Epidermal melanocyte (primary cell): ENCODE measurements at regions not wholly inside any gene's neighbourhood (a gene's known extent, or its start where the extent isn't known, plus 50 kb on each side); places are given as distances from the start of the nearest gene placed in this dataset.
"Not testable (repeated sequence)": the region's sequence is repeated elsewhere in the genome, so short reads cannot be mapped to it uniquely, and the experiment has no call there.

Experiments used
- DNase-seq: peaks from one replicate; pipeline ENCODE4 v3.0.0; 2011; ENCODE audit warnings: low spot score; ENCODE audit not compliant: insufficient read length

DNA sequence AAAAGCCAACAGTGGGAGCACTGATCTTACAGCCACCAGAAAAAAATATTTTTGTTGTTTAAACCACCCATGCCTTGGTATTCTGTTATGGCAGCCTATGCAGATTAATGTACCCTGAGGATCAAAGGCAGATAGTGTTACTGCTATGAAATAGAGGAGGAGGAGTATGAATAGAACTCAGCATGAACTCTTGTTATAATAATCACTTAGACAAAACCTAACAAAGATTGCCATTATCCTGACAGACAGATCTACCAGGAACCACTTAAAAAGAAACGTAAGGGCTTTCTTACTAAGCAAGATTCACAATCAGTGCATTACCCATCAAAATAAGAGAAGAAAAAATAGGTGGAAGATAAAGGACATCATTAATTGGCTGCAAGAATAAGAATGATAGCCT lies 558.3 kb downstream of the GALC start:
- no peak for DNase-seq

DNA sequence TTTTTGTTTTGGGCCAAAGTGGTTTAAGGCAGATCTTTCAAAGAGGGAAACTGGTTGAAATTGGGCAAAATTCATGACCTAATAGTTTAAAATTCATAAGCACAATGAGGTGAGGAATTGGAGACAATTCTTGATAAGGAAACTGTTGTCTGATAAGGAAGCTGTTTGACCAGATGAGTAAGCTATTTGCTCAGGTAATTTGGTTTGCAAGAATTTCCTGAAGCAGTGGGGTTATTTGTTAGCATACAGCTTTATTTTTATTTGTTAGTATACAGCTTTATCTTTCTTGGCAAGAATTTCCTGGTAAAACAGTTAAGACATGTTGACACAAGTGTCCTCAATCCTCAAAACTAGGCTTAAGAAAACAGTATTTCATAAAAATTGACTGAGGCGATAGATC lies 559.0 kb downstream of the GALC start:
- DNase-seq: no peak

DNA sequence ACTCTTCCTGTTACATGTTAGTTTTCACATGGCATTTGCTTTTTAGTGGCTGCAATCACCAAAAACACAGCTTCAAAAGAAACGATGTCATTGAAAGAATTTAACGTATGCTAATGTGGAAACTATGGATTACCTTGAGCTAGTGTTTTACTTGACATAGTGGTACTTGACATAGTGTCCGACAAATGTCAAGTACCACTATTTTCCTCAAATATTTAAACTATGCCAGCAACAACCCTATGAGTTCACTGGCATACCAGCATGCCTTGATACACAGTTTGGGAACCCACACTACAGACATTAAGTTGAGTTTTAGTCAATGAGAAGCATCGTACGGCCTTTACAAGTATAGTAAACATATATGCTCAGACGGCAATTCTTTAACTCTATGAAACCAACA lies 560.3 kb downstream of the GALC start:
- DNase-seq: no peak

DNA sequence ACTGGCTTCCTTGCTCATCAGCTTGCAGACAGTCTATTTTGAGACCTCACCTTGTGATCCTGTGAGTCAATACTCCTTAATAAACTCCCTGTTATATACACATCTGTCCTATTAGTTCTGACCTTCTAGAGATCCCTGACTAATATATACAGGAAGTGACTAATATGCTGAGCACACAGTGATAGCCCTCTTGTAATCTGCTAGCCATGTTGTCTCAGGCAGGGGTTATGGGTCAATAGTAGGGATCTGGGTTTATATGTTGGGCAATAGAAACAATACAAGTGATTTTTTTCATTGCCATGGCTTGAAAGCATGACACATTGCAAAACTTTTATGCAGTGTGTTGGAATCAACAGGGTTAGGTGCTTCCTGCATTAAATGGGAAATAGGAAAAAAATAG lies 562.2 kb downstream of the GALC start:
- DNase-seq: no peak

DNA sequence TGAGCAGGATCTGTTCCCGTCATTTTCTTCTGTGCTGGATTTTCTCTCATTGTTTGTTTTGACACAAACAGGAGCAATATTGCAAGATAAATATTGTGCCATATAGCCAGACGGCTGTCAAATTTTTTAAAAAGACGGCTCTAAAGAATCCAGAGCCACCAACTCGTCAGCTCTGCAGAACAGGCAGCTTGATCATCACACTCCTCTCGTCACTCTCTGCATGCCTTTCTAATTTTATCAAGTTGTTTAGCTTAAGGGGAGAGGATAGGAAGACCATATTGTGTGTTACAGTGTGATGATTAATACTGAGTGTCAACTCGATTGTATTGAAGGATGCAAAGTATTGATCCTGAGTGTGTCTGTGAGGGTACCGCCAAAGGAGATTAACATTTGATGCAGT lies 562.8 kb downstream of the GALC start:
- DNase-seq: no peak

DNA sequence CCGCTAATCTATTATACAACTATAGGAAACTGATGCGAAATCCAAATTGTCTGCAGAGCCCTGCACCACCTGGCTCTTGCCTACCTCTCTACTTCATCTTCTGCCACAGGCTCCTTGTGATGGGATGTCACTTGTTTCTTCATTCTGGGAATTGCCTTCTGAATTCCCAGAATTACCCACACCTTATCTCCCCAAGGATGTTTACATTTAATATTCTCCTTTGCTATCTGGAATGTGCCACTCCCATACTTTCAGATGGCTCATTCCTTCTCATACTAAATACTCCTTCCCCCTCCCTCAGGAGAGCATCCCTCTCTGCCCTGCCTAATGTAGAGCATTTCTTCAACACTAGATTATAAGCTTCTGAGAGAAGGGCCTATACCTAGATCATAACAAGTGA lies 573.1 kb downstream of the GALC start:
- DNase-seq: no peak

DNA sequence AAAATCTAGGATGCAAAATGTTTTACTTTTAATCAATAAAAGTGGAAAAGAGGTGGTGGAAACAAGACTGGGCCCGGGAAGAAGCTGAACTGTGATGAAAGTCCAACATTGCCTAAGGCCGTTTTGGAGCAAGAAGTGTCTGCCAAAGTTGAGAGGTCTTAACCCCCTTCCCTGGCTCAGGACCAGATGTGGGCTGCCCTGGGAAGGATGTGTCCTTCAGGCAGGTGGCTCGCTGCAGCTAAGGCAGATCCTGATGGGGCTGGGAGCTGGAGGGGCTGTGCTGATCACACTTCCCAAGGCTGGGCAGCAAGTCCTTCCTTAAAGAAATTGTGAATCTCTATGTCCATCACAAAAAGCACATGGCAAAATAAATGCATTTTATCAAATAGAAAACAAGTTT lies 581.6 kb downstream of the GALC start:
- no peak for DNase-seq

DNA sequence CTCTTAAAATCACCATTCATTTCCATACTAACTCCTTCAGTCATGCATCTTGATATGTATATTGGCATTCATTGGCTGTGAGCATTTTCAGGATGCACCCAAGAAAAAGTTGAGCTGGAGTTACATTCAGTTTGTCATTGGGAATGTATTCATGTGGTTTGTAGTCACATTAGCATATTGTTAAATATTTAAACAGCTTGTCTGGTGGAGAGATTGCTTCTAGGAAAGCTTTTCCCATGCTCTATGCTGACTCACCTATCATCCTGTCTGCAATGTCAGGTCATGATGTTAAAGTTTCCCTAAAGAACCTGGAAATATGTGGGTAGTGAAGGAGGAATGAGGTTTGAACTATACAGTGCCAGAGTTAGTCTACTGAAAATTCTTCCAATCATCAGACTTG lies 583.6 kb downstream of the GALC start:
- no peak for DNase-seq

DNA sequence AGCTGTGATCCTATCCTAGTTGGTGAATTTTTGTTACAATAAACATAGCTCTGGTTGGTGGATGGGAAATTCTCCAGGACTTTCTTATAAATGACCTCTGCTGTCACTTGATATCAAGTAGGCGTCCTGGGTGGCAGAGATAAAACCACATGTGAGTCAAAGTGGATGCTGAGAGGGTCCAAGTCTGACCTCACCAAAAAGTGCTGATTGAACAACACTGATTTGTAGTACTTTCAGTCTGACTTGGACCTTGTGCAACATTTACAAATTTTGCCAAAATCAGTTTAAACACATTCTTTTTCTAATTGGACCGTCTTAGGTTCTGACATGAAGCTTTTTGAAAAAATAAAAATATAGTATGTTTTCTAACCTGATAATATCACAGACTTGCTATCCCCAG lies 585.6 kb downstream of the GALC start:
- no peak for DNase-seq

DNA sequence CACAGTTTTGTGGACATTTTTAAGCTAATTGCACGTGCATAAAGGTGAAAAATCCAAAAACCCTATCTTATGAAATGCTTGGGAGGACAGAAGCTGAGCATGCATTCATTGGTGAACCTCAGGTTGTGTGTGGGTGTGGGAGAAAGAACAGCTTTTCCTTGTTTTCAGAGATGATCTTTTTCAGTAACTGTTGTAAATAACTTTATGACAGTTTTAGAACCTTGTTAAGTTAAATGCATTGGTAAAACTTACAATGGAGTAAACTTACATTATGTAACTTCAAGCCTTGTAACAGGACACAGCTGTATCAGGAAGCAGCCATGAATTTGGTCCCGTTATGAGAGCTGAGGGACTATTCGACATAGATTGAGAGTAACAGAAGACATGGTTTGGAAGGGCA lies 587.4 kb downstream of the GALC start:
- DNase-seq: no peak

DNA sequence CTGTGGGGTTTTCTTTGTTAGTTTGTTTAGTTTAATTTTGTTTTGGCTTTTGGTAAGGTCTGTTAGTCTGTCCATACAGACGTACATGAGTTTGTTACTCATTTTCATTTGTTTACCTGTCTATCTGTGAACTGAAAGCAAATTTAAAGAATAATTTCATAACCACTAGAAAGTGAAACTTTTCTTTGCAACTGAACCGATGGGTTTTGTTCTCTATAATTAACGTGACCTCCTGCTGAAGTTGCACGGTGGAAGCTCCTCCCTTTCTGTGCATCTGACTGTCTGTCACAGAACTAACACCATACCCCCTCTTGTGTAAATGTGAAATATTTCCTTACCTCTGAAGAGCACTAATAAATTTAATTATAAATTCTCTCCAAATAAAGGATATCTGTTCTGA lies 595.5 kb downstream of the GALC start:
- no peak for DNase-seq

DNA sequence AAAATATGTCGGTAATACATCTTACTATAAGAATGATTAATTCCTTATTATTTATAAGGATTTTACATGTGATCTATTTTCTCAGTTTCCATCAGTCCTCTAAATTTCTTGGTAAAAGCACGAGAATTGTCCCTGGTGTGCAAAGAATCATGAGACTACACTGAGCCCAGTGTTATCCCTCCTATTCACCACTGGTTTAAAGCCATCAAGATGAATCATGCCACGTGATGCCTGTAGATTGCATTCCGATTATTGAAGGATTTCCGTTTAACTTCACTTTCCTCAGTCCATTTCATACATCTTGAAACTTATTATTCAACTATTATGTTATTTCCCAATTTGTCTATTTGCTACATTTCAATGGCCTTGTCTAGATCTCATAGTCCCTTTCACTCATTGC lies 601.9 kb downstream of the GALC start:
- no peak for DNase-seq

DNA sequence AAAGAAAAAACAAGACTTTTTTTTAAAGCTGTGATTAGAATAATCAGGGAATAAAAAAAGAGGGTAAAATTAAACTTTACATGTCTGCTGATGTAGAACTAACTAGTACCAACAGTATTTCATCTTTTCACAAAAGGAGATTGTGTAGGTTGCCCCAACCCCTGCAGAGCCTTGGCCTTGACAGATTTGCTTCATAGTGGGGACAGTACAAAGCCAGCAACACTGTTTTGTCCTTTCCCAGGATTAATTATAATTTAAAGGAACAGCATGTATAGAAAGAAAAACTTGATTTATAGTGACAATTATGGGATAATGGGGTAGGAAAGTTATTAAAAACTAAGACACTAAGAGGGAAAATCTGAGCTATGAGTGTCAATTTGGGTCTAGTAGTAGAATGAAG lies 604.0 kb downstream of the GALC start:
- DNase-seq: no peak

DNA sequence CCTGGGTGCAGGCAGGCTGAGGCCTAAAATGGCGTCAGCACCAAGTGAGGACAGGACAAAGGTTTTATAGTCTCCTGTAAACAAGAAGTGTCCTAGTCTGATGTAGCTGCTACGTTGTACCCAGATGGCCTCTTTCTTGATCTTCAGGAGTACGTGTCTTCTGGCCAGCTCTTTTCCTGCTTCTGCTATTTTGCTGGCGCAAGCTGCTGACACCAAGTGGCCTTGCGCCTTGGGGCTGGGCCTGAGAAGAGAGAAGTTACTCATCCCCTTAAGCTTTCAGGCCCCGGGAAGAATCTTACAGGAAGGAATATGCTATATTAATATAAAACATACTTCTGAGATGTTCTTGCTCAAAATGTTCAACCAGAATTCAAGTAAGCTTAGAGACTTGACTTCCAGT lies 605.2 kb downstream of the GALC start:
- DNase-seq: no peak

DNA sequence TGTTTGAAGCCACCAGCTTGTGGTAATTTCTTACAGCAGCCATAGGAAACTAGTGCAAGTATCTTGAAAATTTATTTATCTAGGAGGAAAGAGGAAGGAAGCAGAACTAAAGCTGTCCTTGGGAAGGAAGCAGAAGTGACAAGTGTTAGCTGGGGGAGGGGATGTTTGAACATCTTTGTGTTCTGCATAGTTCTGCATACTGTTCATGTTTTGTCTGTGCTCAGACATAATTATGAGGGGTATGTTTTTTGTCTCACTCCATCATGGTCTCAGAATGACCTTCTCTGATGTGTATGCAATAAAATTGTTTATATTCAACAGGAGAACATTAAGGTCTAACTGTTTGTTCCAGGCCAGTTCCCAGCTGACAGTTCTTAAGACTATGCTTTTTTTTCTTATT lies 606.5 kb downstream of the GALC start:
- no peak for DNase-seq

DNA sequence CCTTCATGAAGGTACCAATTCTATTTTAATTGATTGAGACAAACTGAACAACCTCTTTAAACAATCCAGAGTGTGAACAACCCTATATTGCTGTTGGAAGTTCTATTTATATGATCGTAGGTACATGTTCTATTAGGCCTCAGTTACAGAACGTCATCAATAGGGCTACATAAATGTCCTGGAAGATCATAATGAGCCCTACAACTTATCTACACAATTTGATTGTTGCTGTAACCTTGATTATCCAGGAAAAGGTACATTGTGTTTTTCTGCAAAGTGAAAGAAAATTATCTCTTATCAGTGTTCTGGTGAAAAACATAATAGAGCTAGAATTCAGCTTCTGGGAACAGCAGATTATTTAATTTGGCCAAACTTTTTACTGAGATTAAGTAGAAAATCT lies 612.9 kb downstream of the GALC start:
- DNase-seq: no peak

DNA sequence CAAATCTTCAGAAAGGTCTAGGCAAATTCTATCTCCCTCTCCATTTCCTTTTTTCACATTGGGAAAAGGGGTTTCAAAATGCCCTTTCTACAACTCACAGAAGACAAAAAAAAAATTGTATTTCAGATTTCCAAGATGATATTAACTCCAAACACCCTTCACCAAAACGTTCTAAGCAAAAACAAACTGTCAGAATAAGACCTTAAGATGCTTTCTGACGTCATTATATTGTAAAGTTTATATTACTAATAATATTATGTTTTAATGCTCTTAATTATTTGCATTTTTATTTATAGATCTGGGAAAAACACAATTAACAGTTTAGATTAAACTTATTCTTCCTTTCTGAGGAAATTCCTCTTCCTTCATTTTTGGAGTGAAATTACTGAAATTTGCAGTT lies 624.2 kb downstream of the GALC start:
- DNase-seq: no peak

DNA sequence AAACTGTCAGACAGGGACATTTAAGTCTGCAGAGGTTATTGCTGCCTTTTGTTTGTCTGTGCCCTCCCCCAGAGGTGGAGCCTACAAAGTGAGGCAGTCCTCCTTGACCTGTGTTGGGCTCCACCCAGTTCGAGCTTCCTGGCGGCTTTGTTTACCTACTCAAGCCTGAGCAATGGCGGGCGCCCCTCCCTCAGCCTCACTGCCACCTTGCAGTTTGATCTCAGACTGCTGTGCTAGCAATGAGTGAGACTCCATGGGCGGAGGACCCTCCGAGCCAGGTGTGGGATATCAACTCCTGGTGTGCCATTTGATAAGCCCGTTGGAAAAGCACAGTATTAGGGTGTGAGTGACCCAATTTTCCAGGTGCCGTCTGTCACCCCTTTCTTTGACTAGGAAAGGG lies 632.7 kb downstream of the GALC start:
- DNase-seq: not testable (repeated sequence)

DNA sequence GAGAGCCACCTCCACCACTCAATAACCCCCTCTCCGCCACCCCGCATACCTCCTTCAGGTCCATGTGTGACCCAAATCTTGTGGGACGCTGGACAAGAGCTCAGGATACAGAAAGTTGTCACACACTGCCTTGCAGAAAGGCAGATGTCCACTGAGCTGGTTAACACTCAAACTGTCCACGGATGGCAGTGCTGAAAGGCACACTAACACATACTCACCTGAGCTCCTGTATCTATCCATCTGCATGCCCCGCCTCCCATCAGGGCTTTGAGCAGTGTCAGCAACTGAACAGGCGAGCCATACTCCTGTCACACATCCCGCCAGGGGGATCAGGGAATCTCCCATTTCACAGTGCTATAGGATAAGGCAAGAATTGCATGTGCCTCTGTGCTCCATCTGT lies 642.0 kb downstream of the GALC start:
- DNase-seq: no peak

DNA sequence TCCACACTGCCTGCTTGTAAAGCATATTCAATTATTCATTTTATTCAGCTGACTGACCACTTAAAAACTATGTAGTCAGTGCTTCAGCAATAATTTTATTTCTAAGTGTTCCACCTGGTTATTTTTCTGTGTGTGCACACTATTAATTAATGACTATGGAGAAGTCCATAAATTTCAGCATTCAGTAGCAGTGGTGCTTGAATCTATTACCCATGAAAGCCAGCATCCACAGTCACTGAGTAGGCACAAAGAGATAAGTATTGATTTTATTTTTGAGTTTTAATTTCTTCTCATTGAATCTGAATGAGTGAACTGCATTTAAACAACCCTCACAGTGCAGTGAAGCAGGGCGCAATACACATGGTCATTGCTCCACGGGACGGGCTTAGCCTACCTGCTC lies 643.1 kb downstream of the GALC start:
- DNase-seq: no peak

DNA sequence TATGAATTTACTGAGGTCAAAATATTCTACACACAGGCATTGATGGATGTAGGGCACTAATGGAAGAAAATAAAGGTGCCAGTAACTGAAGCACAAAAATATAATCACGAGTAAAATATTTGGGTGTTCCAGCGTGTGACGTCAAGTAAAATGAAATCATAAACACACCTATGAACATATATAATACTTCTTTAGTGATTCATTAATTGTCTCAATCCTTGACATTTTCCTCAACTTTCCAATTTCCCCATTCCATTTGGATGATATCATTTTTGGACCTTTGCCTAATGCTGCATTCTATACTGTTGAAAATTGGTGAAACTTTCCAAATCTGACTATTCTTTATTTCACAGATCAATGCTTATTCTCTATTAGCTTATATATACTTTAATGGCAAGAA lies 649.3 kb downstream of the GALC start:
- DNase-seq: no peak

DNA sequence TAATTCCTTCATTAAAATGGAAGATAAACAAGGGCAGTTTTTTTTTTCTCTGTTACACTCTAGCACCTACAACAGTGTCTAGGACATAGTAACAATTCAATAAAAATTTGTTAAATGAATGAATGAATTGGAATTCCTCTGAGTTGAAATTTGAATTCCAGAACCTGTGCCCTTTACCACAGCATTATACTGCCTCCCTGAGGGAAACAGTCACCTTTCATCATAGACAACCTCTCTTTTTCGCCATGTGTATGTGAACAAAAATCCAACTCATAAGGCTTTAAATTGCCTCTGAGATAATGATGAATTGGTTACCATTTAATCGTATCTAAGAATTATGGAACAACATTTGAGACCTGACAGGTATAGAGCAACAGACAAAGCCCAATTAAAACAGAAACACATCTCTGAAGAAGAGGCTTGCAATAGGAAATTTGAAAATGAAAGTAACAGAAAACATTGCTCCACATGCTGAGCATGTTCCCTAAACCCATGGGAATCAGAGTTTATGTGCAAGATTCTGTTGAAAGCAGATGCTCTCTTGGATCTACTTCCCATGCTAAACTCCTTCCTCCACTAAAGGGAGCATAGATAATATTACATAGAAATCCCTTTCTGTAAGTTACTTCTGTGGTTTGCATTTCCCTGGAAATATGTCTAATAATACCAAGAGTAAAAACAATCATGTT lies 657.8 kb downstream of the GALC start:
- DNase-seq: no peak

DNA sequence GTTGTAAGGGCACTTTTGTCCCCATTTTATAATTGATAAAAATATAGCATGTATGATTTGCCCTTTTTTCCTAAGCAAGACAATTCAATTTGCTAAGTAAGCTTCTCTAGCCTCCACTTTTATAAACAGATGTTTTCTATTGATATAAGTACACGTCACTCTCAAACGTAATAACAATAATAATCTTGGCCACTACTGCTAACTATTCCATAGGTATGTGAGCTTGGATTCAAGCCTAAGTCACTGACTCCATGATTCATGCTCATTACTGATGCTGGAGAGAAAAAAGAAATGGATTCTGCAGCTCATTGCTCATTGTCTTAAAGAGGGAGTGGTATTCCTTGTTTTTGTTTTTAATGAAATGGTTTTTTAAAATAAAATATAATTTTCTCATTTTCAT lies 661.0 kb downstream of the GALC start:
- no peak for DNase-seq

DNA sequence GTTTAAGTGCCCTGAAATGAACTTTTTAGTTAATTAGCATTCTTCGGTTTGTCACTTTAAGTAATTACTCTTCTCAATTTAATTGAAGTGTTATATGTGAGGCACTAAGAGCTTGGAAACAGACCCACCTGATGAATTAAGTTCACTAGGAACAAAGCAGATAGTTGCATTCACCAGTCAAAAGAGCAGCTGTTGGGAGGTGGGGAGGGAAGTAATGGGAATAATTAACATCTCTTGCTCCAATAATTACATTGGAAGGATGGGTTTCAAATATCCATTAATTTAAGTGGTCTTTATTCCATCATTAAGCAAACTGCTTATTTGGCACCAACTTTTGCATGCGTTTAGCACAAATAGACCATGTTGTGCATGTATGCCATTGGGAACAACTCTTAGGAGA lies 667.2 kb downstream of the GALC start:
- DNase-seq: no peak
